ENCODE measurements at regions not wholly inside any gene's neighbourhood (a gene's known extent, or its start where the extent isn't known, plus 50 kb on each side); places are given as distances from the start of the nearest gene placed in this dataset.

- CTCF ChIA-PET = no interaction called here
Observed at GRCh38 chr15:38724827-38725226, 160.2 kb upstream of the RASGRP1 start.

DNA sequence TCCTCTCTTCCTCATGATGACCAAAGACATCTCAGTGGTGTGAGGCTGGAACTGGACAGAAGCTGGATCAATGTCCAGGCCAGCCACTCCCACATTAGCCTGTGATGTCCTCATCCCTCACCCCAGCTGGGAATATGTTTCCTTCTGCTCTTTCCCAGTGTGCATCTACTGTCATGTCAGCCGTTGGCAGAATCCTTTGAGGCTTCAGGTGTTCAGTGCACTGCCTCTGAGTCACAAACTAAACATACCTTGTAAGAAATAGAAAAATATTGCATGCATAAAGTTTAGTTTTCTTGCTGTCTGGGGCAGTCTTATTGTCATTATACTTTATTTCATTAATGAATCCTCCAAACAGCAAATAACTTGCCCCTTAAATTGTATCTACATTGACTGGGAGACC, 161.6 kb upstream of the RASGRP1 start:
- ChIA-PET POLR2A (ENCODE audit: low non-redundant PET) (no interaction called here), CTCF (no interaction called here)
- DNase-seq (ENCODE audit: low spot score) = no peak
- no TSS peak for BruUV-seq (replicated peaks)
- Histone ChIP-seq H3K36me3 (ENCODE audit: insufficient read depth, low read length, poor library complexity, severe bottlenecking) (no peaks in the 10 kb centered on the region), H3K27ac (ENCODE audit: low read depth, low read length, poor library complexity, severe bottlenecking) (no peak overlapping the region), H3K27me3 (replicated peaks; ENCODE audit: insufficient read depth, low read depth, low read length, poor library complexity) (peaks cover 15% of the 10 kb centered on the region), H3K4me3 (ENCODE audit: low read depth, low read length, poor library complexity, severe bottlenecking) (no peak overlapping the region), H3K9me3 (ENCODE audit: low read depth, low read length, poor library complexity, severe bottlenecking) (no peaks in the 10 kb centered on the region), H3K4me1 (ENCODE audit: insufficient read depth, low read length, poor library complexity, severe bottlenecking) (no peaks in the 10 kb centered on the region)
- no peak for TF ChIP-seq CTCF (conservative IDR thresholded peaks at IDR 0.05; ENCODE audit: low read depth, low read length)
- no peak for TF ChIP-seq EZH2 (IDR thresholded peaks at IDR 0.05; ENCODE audit: borderline replicate concordance, low read depth, low read length, poor library complexity, severe bottlenecking)
- intact Hi-C loops (cut with micrococcal nuclease; ENCODE audit: unreplicated experiment) = no loop called here

More at GRCh38 chr15:38724827-38725226, 160.2 kb upstream of the RASGRP1 start:
- Histone ChIP-seq H3K4me3 (ENCODE audit: low read depth, low read length, poor library complexity, severe bottlenecking) (no peak overlapping the region), H3K36me3 (ENCODE audit: insufficient read depth, low read length, poor library complexity, severe bottlenecking) (no peaks in the 10 kb centered on the region), H3K27me3 (replicated peaks; ENCODE audit: insufficient read depth, low read depth, low read length, poor library complexity) (peaks cover 5% of the 10 kb centered on the region), H3K27ac (ENCODE audit: low read depth, low read length, poor library complexity, severe bottlenecking) (no peak overlapping the region), H3K9me3 (ENCODE audit: low read depth, low read length, poor library complexity, severe bottlenecking) (no peaks in the 10 kb centered on the region), H3K4me1 (ENCODE audit: insufficient read depth, low read length, poor library complexity, severe bottlenecking) (no peaks in the 10 kb centered on the region)
- POLR2A ChIA-PET (ENCODE audit: low non-redundant PET) = no interaction called here
- no TSS peak for BruUV-seq (replicated peaks)
- intact Hi-C loops (cut with micrococcal nuclease; ENCODE audit: unreplicated experiment) = no loop called here
- TF ChIP-seq CTCF (conservative IDR thresholded peaks at IDR 0.05; ENCODE audit: low read depth, low read length) = 0 out of 2 replicates have a peak, but pooled peaks have one; percentile 11
- no peak for TF ChIP-seq EZH2 (IDR thresholded peaks at IDR 0.05; ENCODE audit: borderline replicate concordance, low read depth, low read length, poor library complexity, severe bottlenecking)
- DNase-seq (ENCODE audit: low spot score) = no peak

GRCh38 chr15:38733331-38733730, 168.7 kb upstream of the RASGRP1 start:
- ChIA-PET CTCF (no interaction called here), POLR2A (ENCODE audit: low non-redundant PET) (no interaction called here)
- Histone ChIP-seq H3K27ac (ENCODE audit: low read depth, low read length, poor library complexity, severe bottlenecking) (no peak overlapping the region), H3K36me3 (ENCODE audit: insufficient read depth, low read length, poor library complexity, severe bottlenecking) (no peaks in the 10 kb centered on the region), H3K9me3 (ENCODE audit: low read depth, low read length, poor library complexity, severe bottlenecking) (no peaks in the 10 kb centered on the region), H3K4me1 (ENCODE audit: insufficient read depth, low read length, poor library complexity, severe bottlenecking) (no peaks in the 10 kb centered on the region), H3K27me3 (replicated peaks; ENCODE audit: insufficient read depth, low read depth, low read length, poor library complexity) (peaks cover 47% of the 10 kb centered on the region), H3K4me3 (ENCODE audit: low read depth, low read length, poor library complexity, severe bottlenecking) (no peak overlapping the region)
- no peak for DNase-seq (ENCODE audit: low spot score)
- intact Hi-C loops (cut with micrococcal nuclease; ENCODE audit: unreplicated experiment) = no loop called here
- TF ChIP-seq EZH2 (IDR thresholded peaks at IDR 0.05; ENCODE audit: borderline replicate concordance, low read depth, low read length, poor library complexity, severe bottlenecking) = no peak
- no peak for TF ChIP-seq CTCF (conservative IDR thresholded peaks at IDR 0.05; ENCODE audit: low read depth, low read length)
- BruUV-seq (replicated peaks) = no TSS peak
